Endothelial cell of umbilical vein (primary cell): ENCODE measurements at regions not wholly inside any gene's neighbourhood (a gene's known extent, or its start where the extent isn't known, plus 50 kb on each side); places are given as distances from the start of the nearest gene placed in this dataset.

Experiments
- BruUV-seq: library from RNA; stranded (reverse); fragments of 400-500 nt; replicated peaks from 2 replicates; lab custom pipeline; 2021; lab: Mats Ljungman, UMichigan
- CTCF ChIA-PET: fragments of 300-600, 350-600 bp; sonication (Branson Sonifier 250); formaldehyde crosslinking; loops from one replicate; lab custom pipeline; 2021; ENCODE audit warnings: antibody characterized with exemption, inconsistent platforms; lab: Charles Lee
- POLR2A ChIA-PET: fragments of 300-600, 350-600 bp; sonication (Branson Sonifier 250); formaldehyde crosslinking; loops from one replicate; lab custom pipeline; 2021; ENCODE audit warnings: antibody characterized with exemption, inconsistent platforms; lab: Charles Lee
- DNase-seq: peaks from one replicate; pipeline ENCODE4 v3.0.0-alpha.2; 2011; ENCODE audit warnings: low read depth, low spot score
- FAIRE-seq: peaks from 2 replicates; lab custom pipeline; 2011; peaks lifted over from hg19 to GRCh38; lab: Jason Lieb, UNC
- H2AFZ ChIP-seq: 2 replicates; pipeline ENCODE4 v1.6.0; 2012; ENCODE audit warnings: low read depth, low read length, control low read depth, inconsistent platforms
- H3K27ac ChIP-seq: 2 replicates; pipeline ENCODE4 v1.5.1; 2011; ENCODE audit warnings: low read depth, mild to moderate bottlenecking, control low read depth, low read length, moderate library complexity; ENCODE audit not compliant: insufficient read depth
- H3K27me3 ChIP-seq, 2 experiments: 2 replicates each; pipeline versions ENCODE4 v1.6.0 to v1.6.1; 2011; ENCODE audit warnings: low read length in 2 of 2, mixed read lengths in 1 of 2; ENCODE audit not compliant: control insufficient read depth in 2 of 2, insufficient read depth in 2 of 2
- H3K36me3 ChIP-seq, 2 experiments: 2 replicates in 1 of 2; 3 replicates in 1 of 2; pipeline ENCODE4 v1.5.1; 2011; ENCODE audit warnings: low read length in 2 of 2, mild to moderate bottlenecking in 1 of 2, moderate library complexity in 1 of 2; ENCODE audit not compliant: control insufficient read depth in 2 of 2, insufficient read depth in 2 of 2; ENCODE audit errors: extremely low read depth in 1 of 2
- H3K4me1 ChIP-seq: 3 replicates; pipeline ENCODE4 v1.5.1; 2011; ENCODE audit warnings: mild to moderate bottlenecking, low read length; ENCODE audit not compliant: control insufficient read depth, insufficient read depth; ENCODE audit errors: extremely low read depth
- H3K4me2 ChIP-seq: 2 replicates; pipeline ENCODE4 v1.6.1; 2011; ENCODE audit warnings: low read length, control low read depth, mixed read lengths; ENCODE audit not compliant: insufficient read depth
- H3K4me3 ChIP-seq, 3 experiments: fragments of 200-600 bp in 1 of 3; sonication (generic), shearing (Covaris generic) in 1 of 3; replicated peaks in 1 of 3; 2 replicates each; pipeline ENCODE4 v1.5.1; 2011 to 2016; ENCODE audit warnings: control low read depth in 3 of 3, low read length in 3 of 3, mild to moderate bottlenecking in 2 of 3, inconsistent platforms in 1 of 3, low read depth in 1 of 3, moderate library complexity in 1 of 3; ENCODE audit not compliant: insufficient read depth in 1 of 3
- H3K79me2 ChIP-seq: 2 replicates; pipeline ENCODE4 v1.6.0; 2012; ENCODE audit warnings: low read length, inconsistent platforms; ENCODE audit not compliant: control insufficient read depth, insufficient read depth
- H3K9ac ChIP-seq: replicated peaks from 2 replicates; pipeline ENCODE3; 2011; ENCODE audit warnings: low read length, control low read depth; ENCODE audit not compliant: insufficient read depth; ENCODE audit errors: extremely low read depth
- H3K9me1 ChIP-seq: replicated peaks from 3 replicates; pipeline ENCODE4 v1.6.0; 2011; ENCODE audit warnings: mild to moderate bottlenecking, low read length; ENCODE audit not compliant: control insufficient read depth, insufficient read depth; ENCODE audit errors: extremely low read depth
- H3K9me3 ChIP-seq: replicated peaks from 2 replicates; pipeline ENCODE4 v1.5.1; 2012; ENCODE audit warnings: low read length, inconsistent platforms; ENCODE audit not compliant: control insufficient read depth, insufficient read depth
- H4K20me1 ChIP-seq: replicated peaks from 2 replicates; pipeline ENCODE3; 2011; ENCODE audit warnings: mild to moderate bottlenecking, low read length; ENCODE audit not compliant: control insufficient read depth, insufficient read depth; ENCODE audit errors: extremely low read depth
- CTCF ChIP-seq, 2 donors: IDR thresholded peaks; 1 replicate in 1 of 2; 2 replicates in 1 of 2; pipeline ENCODE4 v1.5.1; 2011; ENCODE audit warnings: low read length in 2 of 2, mild to moderate bottlenecking in 2 of 2, moderate library complexity in 2 of 2, control low read depth in 1 of 2, inconsistent platforms in 1 of 2, low read depth in 1 of 2; ENCODE audit not compliant: insufficient read depth in 1 of 2; ENCODE audit errors: extremely low read depth in 1 of 2
- EZH2 ChIP-seq: IDR thresholded peaks from 2 replicates; pipeline ENCODE4 v1.6.1; 2012; ENCODE audit warnings: borderline replicate concordance, low read depth, mild to moderate bottlenecking, moderate library complexity, low read length, inconsistent platforms; ENCODE audit not compliant: severe bottlenecking
- FOS ChIP-seq: IDR thresholded peaks from 2 replicates; pipeline ENCODE4 v1.6.1; 2011; ENCODE audit warnings: mild to moderate bottlenecking, low read length, moderate library complexity, borderline replicate concordance; ENCODE audit not compliant: insufficient read depth
- GATA2 ChIP-seq: IDR thresholded peaks from 2 replicates; pipeline ENCODE4 v1.7.0; 2011; ENCODE audit warnings: low read depth, mild to moderate bottlenecking, moderate library complexity, mixed read lengths, low read length; ENCODE audit not compliant: insufficient read length, insufficient read depth
- JUN ChIP-seq: IDR thresholded peaks from 2 replicates; pipeline ENCODE4 v1.6.1; 2011; ENCODE audit warnings: borderline replicate concordance, low read depth; ENCODE audit not compliant: insufficient read length, insufficient read depth
- MAX ChIP-seq: IDR thresholded peaks from 2 replicates; pipeline ENCODE4 v1.6.1; 2011; ENCODE audit not compliant: insufficient read depth, insufficient read length
- MYC ChIP-seq: IDR thresholded peaks from one replicate; pipeline ENCODE4 v1.6.1; 2011; ENCODE audit warnings: mild to moderate bottlenecking, low read depth, low read length
- POLR2A ChIP-seq: IDR thresholded peaks from 2 replicates; pipeline ENCODE4 v1.6.1; 2012; ENCODE audit warnings: low read depth, mild to moderate bottlenecking, control low read depth, low read length
- POLR2AphosphoS5 ChIP-seq: IDR thresholded peaks from 2 replicates; pipeline ENCODE4 v1.6.1; 2012; ENCODE audit warnings: low read depth, mild to moderate bottlenecking, control low read depth, low read length, moderate library complexity; ENCODE audit not compliant: insufficient read depth
- dilution Hi-C: fragments of 300-500 bp; cut with MboI; formaldehyde crosslinking; loops from one replicate; pipeline ENCODE4 v1.15.0; 2019; ENCODE audit warnings: low sequenced_read_pairs; ENCODE audit not compliant: extremely low pct_ligation_motif_present
- intact Hi-C: fragments of 100-400 bp; cut with micrococcal nuclease; formaldehyde crosslinking; loops from one replicate; pipeline ENCODE4 v1.10.0; 2022

GRCh38 chr18:67273288-67273687, 243.2 kb downstream of the DSEL start:
- dilution Hi-C loops (no loop called here), intact Hi-C loops (no loop called here)
- Histone ChIP-seq H3K27ac (no peak overlapping the region), H3K27me3 (no peaks in the 10 kb centered on the region), H3K4me2 (no peak overlapping the region), H3K9me3 (no peaks in the 10 kb centered on the region), H3K4me1 (no peaks in the 10 kb centered on the region), H3K9me1 (no peaks in the 10 kb centered on the region), H3K4me3 (no peak overlapping the region), H3K79me2 (no peaks in the 10 kb centered on the region), H3K9ac (no peak overlapping the region), H4K20me1 (no peaks in the 10 kb centered on the region), H3K36me3 (no peaks in the 10 kb centered on the region), H2AFZ (no peak overlapping the region)
- CTCF ChIA-PET, result no interaction called here
- no peak for TF ChIP-seq EZH2
- TF ChIP-seq POLR2A, result no peak
- TF ChIP-seq MYC, result no peak
- no peak for TF ChIP-seq MAX
- TF ChIP-seq CTCF (IDR thresholded peaks at IDR 0.05; ENCODE audit: extremely low read depth in 1 of 2, insufficient read depth in 1 of 2, low read depth in 1 of 2, low read length in 2 of 2), result no peak
- TF ChIP-seq GATA2, result no peak
- TF ChIP-seq POLR2AphosphoS5, result no peak
- no peak for TF ChIP-seq JUN
- no peak for TF ChIP-seq FOS
- no peak for DNase-seq
- FAIRE-seq, result no peak
- POLR2A ChIA-PET, result no interaction called here
- no TSS peak for BruUV-seq
